ENCODE measurements at regions not wholly inside any gene's neighbourhood (a gene's known extent, or its start where the extent isn't known, plus 50 kb on each side); places are given as distances from the start of the nearest gene placed in this dataset.

DNA sequence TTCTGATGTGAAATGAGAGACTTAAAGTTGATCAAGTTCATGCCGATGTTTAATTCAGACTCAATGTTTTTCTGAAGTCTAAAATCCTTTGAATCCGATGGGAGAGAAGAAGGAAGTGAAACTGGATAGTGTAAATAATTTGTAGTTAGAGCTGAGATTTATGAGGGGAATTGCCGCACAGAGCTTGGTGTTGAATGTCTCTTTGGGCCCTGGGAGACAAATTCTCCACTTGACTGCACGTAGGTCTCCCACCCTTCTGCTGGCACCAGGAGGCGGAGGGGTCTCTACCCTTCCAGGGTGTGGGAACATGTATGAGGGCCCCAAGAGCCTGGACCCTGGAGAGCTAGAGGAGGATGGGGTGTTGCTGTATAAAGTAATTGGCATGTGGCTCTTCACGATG lies 140.8 kb upstream of the SERP2 start:
- 56% methylated on average over 6 of the region's 6 CpGs for WGBS (ENCODE audit: low lambda C conversion rate)
- Histone ChIP-seq H3K4me1 (ENCODE audit: insufficient read depth, low read length) (no peaks in the 10 kb centered on the region), H3K4me2 (ENCODE audit: low read depth, low read length) (no peak overlapping the region), H2AFZ (ENCODE audit: low read length) (no peak overlapping the region), H3K27ac (ENCODE audit: extremely low read length, insufficient read depth, low read length) (no peak overlapping the region), H4K20me1 (ENCODE audit: insufficient read depth, low read length) (no peaks in the 10 kb centered on the region), H3K79me2 (ENCODE audit: insufficient read depth, low read length) (no peaks in the 10 kb centered on the region), H3K27me3 (ENCODE audit: control insufficient read depth in 1 of 2, insufficient read depth in 2 of 2, low read length in 2 of 2) (no peaks in the 10 kb centered on the region; a peak in 1 of 5 replicates), H3K9me3 (ENCODE audit: low read length) (no peaks in the 10 kb centered on the region), H3K36me3 (replicated peaks in 1 of 2; ENCODE audit: control insufficient read depth in 1 of 2, insufficient read depth in 2 of 2, low read length in 2 of 2) (no peaks in the 10 kb centered on the region), H3K4me3 (replicated peaks in 1 of 3; ENCODE audit: insufficient read depth in 1 of 3, low read depth in 2 of 3, low read length in 3 of 3) (no peak overlapping the region), H3K9ac (ENCODE audit: insufficient read depth, low read depth, low read length) (no peak overlapping the region)
- CTCF ChIA-PET (ENCODE audit: low intra/inter-chr PET ratio, low total read pairs), result no interaction called here
- in situ Hi-C loops (cut with HindIII; ENCODE audit: extremely low pct_ligation_motif_present, low pct_unique_long_range_greater_than_20kb) (no loop called here), intact Hi-C loops (cut with micrococcal nuclease; ENCODE audit: unreplicated experiment) (no loop called here)
- FAIRE-seq, result no peak
- DNase-seq (ENCODE audit: low spot score), result no peak
- no peak for ATAC-seq
- POLR2A ChIA-PET, result no interaction called here
- BruUV-seq (replicated peaks), result no TSS peak
- TF ChIP-seq KLF16 (CRISPR knock-in tag; IDR thresholded peaks at IDR 0.05) (no peak), TOPORS (CRISPR knock-in tag; IDR thresholded peaks at IDR 0.05) (no peak), ZNF326 (CRISPR knock-in tag; IDR thresholded peaks at IDR 0.05; ENCODE audit: borderline replicate concordance) (no peak), CERS6 (CRISPR knock-in tag; IDR thresholded peaks at IDR 0.05) (no peak), ZNF800 (CRISPR knock-in tag; IDR thresholded peaks at IDR 0.05) (no peak), CHD2 (IDR thresholded peaks at IDR 0.05; ENCODE audit: low read depth, low read length) (no peak), KAT8 (CRISPR knock-in tag; IDR thresholded peaks at IDR 0.05) (no peak), NFE2L1 (CRISPR knock-in tag; IDR thresholded peaks at IDR 0.05; ENCODE audit: borderline replicate concordance) (no peak), ONECUT2 (CRISPR knock-in tag; IDR thresholded peaks at IDR 0.05) (no peak), HNRNPH1 (optimal IDR thresholded peaks at IDR 0.05; ENCODE audit: low read depth, low read length) (no peak), ZNF235 (CRISPR knock-in tag; IDR thresholded peaks at IDR 0.05; ENCODE audit: borderline replicate concordance) (no peak), NCOA2 (CRISPR knock-in tag; IDR thresholded peaks at IDR 0.05) (no peak), NFYC (CRISPR knock-in tag; IDR thresholded peaks at IDR 0.05) (no peak), ATF3 (CRISPR knock-in tag; IDR thresholded peaks at IDR 0.05) (no peak), MEIS1 (CRISPR knock-in tag; IDR thresholded peaks at IDR 0.05; ENCODE audit: borderline replicate concordance) (no peak)
